AG09319 (cell line): ENCODE measurements at regions not wholly inside any gene's neighbourhood (a gene's known extent, or its start where the extent isn't known, plus 50 kb on each side); places are given as distances from the start of the nearest gene placed in this dataset.

ENCODE experiments used
- DNase-seq: peaks from one replicate; pipeline ENCODE4 v3.0.0-alpha.2; 2010; ENCODE audit warnings: low read depth; ENCODE audit errors: extremely low read depth
- TF ChIP-seq, protein P1 (sequence below): IDR thresholded peaks from 2 replicates; pipeline ENCODE4 v1.5.1; 2011; ENCODE audit warnings: low read depth, mild to moderate bottlenecking, inconsistent platforms, low read length, moderate library complexity

DNA sequence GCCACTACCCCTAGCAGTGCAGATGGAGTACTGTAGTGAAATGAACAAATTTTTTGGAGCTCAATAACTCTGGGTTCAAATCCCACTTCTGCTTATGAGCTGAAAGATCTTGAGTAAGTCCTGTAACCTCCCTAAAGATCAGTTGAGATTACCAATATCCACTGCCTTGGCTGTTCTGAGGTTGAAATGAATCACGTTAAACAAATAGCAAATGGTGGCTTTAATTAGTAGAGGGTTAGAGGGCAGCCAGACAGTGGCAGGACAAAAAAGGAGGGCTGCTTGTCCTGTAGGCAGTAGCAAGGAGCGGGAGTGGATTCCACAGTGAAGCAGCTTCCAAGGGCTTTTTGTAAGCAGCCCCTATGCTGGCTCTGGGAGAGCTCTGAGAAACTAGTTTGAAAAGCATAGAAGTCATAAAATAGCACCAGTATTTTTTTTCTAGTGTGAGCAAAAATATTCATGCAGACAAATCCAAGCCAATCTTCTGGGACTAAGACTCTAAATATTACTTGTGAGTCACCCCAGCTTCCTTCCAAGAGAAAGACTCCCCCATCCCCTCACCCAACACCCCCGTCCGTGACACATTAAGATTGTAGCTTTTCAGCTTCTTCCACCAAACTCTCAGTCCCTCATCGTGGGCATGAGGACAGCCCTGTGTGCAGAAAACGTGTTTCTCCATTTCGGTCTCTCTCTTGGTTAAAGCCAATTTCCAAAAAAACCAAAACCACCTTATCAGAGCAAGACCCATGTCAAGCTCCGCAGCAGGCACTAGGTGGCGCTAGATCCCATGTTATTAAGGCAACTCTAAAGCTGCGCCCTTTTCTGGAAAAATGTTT lies 123.5 kb upstream of the LGALSL start:
- TF ChIP-seq, protein P1, sequence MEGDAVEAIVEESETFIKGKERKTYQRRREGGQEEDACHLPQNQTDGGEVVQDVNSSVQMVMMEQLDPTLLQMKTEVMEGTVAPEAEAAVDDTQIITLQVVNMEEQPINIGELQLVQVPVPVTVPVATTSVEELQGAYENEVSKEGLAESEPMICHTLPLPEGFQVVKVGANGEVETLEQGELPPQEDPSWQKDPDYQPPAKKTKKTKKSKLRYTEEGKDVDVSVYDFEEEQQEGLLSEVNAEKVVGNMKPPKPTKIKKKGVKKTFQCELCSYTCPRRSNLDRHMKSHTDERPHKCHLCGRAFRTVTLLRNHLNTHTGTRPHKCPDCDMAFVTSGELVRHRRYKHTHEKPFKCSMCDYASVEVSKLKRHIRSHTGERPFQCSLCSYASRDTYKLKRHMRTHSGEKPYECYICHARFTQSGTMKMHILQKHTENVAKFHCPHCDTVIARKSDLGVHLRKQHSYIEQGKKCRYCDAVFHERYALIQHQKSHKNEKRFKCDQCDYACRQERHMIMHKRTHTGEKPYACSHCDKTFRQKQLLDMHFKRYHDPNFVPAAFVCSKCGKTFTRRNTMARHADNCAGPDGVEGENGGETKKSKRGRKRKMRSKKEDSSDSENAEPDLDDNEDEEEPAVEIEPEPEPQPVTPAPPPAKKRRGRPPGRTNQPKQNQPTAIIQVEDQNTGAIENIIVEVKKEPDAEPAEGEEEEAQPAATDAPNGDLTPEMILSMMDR, result peak; percentile 89
- peak; percentile 63 for DNase-seq

DNA sequence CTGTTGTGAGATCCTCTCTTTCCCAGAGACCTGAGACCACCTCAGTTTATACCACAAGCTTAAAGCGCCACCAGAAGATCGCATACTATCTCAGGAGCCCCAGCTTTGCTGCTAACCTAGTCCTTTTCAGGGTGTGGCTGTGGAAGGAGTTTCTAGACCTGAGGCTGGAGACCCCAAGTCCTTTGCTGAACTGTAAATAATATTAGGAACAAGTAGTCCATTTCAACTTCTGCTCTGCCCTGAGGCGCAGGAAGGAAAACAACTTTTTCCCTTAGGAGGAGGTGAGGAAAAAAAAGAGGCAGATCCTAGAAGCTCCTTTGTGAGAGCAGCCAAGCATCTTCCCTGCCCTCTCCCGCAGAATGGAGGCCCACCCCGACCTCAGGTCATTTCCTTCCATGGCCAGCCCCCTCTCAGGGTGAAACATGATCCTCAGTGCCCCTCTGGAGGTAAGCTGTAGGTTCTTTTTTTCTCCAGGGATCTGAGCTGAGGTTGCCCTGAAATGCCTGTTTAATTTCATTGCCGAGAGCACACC lies 122.8 kb upstream of the LGALSL start:
- TF ChIP-seq, protein P1, result no peak
- no peak for DNase-seq

DNA sequence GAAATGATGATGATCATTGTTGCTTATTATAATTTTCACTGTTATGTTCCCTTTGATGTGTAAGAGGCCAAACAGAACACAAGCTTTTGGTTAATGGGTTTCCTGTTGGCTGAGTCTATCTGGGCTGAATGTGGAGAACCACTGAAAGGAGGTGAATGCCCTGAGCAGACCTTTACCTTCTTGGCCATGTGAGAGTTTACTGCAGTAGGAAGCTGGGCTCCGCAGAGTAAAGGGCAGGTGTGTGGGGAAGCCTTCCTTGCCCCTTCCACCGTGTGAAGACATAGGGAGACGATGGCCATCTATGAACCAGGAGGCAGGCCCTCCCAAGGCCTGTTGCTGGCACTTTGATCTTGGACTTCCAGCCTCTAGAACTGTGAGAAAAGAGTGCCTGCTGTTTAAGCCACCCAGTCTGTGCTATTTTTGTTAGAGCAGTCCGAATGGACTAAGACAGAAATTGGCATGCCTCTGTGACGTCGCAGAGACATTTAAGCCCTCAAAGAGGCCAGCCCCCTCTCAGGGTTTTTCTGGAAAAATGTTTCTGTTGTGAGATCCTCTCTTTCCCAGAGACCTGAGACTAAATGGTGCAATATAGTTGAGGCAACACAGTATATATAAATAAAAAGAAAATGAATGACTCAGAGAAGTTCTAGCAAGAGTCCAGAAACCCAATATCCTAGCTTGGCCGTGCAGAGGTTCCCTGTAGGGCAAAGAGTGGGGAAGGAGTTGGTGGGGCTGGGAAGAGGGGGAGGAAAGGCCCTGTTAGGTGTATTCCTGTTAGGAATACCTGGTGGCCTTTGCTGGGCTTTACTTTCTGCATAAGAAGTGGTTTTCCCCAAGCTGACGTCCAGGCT lies 121.9 kb upstream of the LGALSL start:
- TF ChIP-seq, protein P1, result no peak
- no peak for DNase-seq

DNA sequence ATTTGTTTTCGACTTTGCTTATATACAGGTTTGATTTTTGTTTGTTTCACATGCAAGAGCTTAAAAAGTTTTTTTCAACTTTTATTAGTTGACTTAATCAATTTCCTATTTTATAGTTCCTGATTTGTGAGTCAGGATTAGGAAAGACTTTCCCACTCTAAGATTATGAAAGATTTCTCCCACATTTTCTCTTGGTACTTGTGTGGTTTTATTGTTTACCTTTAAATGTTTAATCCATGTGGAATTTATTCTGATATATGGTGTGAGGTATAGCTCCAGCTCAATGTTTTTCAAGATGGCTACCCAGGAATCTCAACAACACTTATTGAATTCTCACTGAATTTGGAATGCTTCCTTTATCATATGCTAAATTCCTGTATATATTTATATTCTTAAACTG lies 117.8 kb upstream of the LGALSL start:
- TF ChIP-seq, protein P1, result no peak
- no peak for DNase-seq

DNA sequence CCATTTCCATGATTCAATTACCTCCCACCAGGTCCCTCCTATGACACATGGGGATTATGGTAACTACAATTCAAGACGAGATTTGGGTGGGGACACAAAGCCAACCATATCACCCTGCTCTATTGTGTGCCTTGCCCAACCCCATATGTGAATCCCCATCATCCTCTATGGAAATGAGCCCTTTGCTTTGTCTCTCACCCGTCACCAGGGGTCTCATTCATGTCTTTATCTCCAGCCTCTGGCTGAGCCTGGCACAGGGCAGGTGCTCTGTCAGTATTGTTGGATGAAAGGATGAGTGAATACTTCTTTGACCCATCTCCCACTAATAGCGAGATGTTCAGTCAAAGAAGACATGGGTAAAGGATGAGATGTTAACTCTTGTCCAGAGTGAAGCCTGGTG lies 116.6 kb upstream of the LGALSL start:
- no peak for DNase-seq
- TF ChIP-seq, protein P1, result no peak

DNA sequence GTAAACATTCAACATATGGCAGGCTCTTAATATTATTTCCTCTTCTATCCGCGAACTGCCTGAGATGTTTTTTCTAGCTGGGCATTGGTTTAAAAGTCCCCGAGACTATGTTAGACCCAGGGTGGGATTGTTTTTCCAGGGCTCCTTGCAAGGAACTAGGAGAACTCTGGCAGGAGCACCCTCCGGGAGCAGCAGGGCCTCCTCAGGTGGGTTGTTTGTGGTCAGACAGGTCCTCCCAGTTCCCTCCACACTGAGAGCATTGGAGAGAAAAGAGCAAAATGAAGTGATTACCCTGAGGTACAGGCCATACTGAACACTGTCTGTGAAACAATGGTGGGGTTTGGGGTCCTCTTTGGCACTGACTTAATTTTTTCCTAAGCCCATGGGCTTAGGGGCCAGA lies 115.9 kb upstream of the LGALSL start:
- TF ChIP-seq, protein P1, result no peak
- DNase-seq, result no peak
